Posterior vena cava (tissue), 2 donors: ENCODE measurements at regions not wholly inside any gene's neighbourhood (a gene's known extent, or its start where the extent isn't known, plus 50 kb on each side); places are given as distances from the start of the nearest gene placed in this dataset.

ENCODE experiments used
- DNase-seq: peaks from one replicate; pipeline ENCODE4 v3.0.0-alpha.2; 2020; ENCODE audit warnings: low spot score
- intact Hi-C, 2 donors: fragments of 100-400 bp; cut with DNase I; formaldehyde crosslinking; loops; one replicate each; pipeline versions ENCODE4 v1.14.1 to v1.14.2; 2022 to 2023
- donor health status: DM: yes; HTN: yes; CAD: no.
- donor health status: DM: yes; HTN: yes; CAD: no.

GRCh38 chr15:31256378-31257265 is 70.0 kb upstream of the KLF13 start:
- DNase-seq: peak; percentile 67
- intact Hi-C loops: no loop called here

GRCh38 chr15:31257286-31257685 is 69.3 kb upstream of the KLF13 start:
- intact Hi-C loops: no loop called here
- no peak for DNase-seq

- no peak for DNase-seq
- intact Hi-C loops: no loop called here
These were observed 68.4 kb upstream of the KLF13 start for GRCh38 chr15:31258260-31258659.

- intact Hi-C loops: no loop called here
- DNase-seq: peak; percentile 3
These were observed 66.9 kb upstream of the KLF13 start for GRCh38 chr15:31259562-31260252.

- intact Hi-C loops: no loop called here
- peak; percentile 26 for DNase-seq
These were observed 65.9 kb upstream of the KLF13 start for GRCh38 chr15:31260646-31261265.

- peak; percentile 70 for DNase-seq
- intact Hi-C loops: no loop called here
These were observed 65.1 kb upstream of the KLF13 start for GRCh38 chr15:31261266-31262142.

- intact Hi-C loops: no loop called here
- DNase-seq: peak; percentile 59
These were observed 64.5 kb upstream of the KLF13 start for GRCh38 chr15:31262143-31262530.

- intact Hi-C loops: no loop called here
- peak; percentile 77 for DNase-seq
These were observed 63.5 kb upstream of the KLF13 start for GRCh38 chr15:31262901-31263671.

- intact Hi-C loops: no loop called here
These were observed 62.7 kb upstream of the KLF13 start for GRCh38 chr15:31263751-31264558.

GRCh38 chr15:31264559-31265089 is 62.0 kb upstream of the KLF13 start:
- intact Hi-C loops: no loop called here
- no peak for DNase-seq

More at GRCh38 chr15:31263751-31264558, 62.7 kb upstream of the KLF13 start:
- DNase-seq: peak; percentile 95

GRCh38 chr15:31265090-31265870 is 61.4 kb upstream of the KLF13 start:
- DNase-seq: peak; percentile 70
- intact Hi-C loops: no loop called here

GRCh38 chr15:31265871-31266711 is 60.5 kb upstream of the KLF13 start:
- intact Hi-C loops: no loop called here
- peak; percentile 82 for DNase-seq

GRCh38 chr15:31266712-31267111 is 59.9 kb upstream of the KLF13 start:
- intact Hi-C loops: no loop called here
- peak; percentile 76 for DNase-seq

GRCh38 chr15:31267161-31268107 is 59.2 kb upstream of the KLF13 start:
- peak; percentile 49 for DNase-seq
- intact Hi-C loops: no loop called here

GRCh38 chr15:31268108-31268501 is 58.5 kb upstream of the KLF13 start:
- DNase-seq: peak; percentile 14
- intact Hi-C loops: no loop called here
